Body of pancreas (tissue), 4 donors: ENCODE measurements at regions not wholly inside any gene's neighbourhood (a gene's known extent, or its start where the extent isn't known, plus 50 kb on each side); places are given as distances from the start of the nearest gene placed in this dataset.

Source experiments
- CTCF ChIP-seq, 7 experiments: fragments of 450-650 bp in 4 of 7; fragments of 200-600 bp in 3 of 7; sonication (generic) in 3 of 7; IDR thresholded peaks; one replicate each; pipeline ENCODE4 v1.5.1; 2016 to 2019; ENCODE audit warnings: antibody characterized with exemption in 7 of 7
- POLR2A ChIP-seq, 3 donors: fragments of 450-650 bp; IDR thresholded peaks; one replicate each; pipeline ENCODE4 v1.6.1; 2016; ENCODE audit warnings: antibody characterized with exemption in 3 of 3, mild to moderate bottlenecking in 2 of 3

GRCh38 chr2:19176977-19177376 is 181.4 kb downstream of the OSR1 start:
- TF ChIP-seq CTCF (IDR thresholded peaks at IDR 0.05) (no peak), POLR2A (IDR thresholded peaks at IDR 0.05) (no peak)
